CD4-positive, CD25-positive, alpha-beta regulatory T cell (primary cell): ENCODE measurements at regions not wholly inside any gene's neighbourhood (a gene's known extent, or its start where the extent isn't known, plus 50 kb on each side); places are given as distances from the start of the nearest gene placed in this dataset.

Experiments
- ATAC-seq, 2 donors: fragments of 150-1000 bp; cut with Tn5 transposase; one replicate each; pipeline ENCODE4 v1.10.0; 2021; ENCODE audit warnings: low read depth in 2 of 2, moderate number of reproducible peaks in 2 of 2, moderate library complexity in 1 of 2
- DNase-seq, 3 donors: peaks; one replicate each; pipeline versions ENCODE4 v3.0.0 to v3.0.0-alpha.2; 2012 to 2022; ENCODE audit warnings: mixed read lengths in 1 of 3
- H3K27ac ChIP-seq: one replicate; pipeline ENCODE4 v1.7.0; 2013; ENCODE audit warnings: mild to moderate bottlenecking, low read length; ENCODE audit not compliant: insufficient read depth, poor library complexity, severe bottlenecking
- H3K27me3 ChIP-seq: one replicate; pipeline ENCODE4 v1.7.0; 2013; ENCODE audit warnings: low read length; ENCODE audit not compliant: control insufficient read depth, insufficient read depth
- H3K36me3 ChIP-seq: one replicate; pipeline ENCODE4 v1.7.0; 2013; ENCODE audit warnings: mild to moderate bottlenecking, low read length, moderate library complexity; ENCODE audit not compliant: control insufficient read depth, insufficient read depth
- H3K4me1 ChIP-seq: 2 replicates; pipeline ENCODE4 v1.7.0; 2013; ENCODE audit warnings: mild to moderate bottlenecking, low read length; ENCODE audit not compliant: insufficient read depth, control insufficient read depth, poor library complexity, severe bottlenecking
- H3K4me3 ChIP-seq: one replicate; pipeline ENCODE4 v1.7.0; 2013; ENCODE audit warnings: low read depth, mild to moderate bottlenecking, low read length, moderate library complexity
- H3K9me3 ChIP-seq, 2 experiments: 1 replicate in 1 of 2; 2 replicates in 1 of 2; pipeline ENCODE4 v1.7.0; 2013; ENCODE audit warnings: low read length in 2 of 2, mild to moderate bottlenecking in 1 of 2, moderate library complexity in 1 of 2; ENCODE audit not compliant: control insufficient read depth in 2 of 2
- H3K27ac Mint-ChIP-seq, 3 donors: one replicate each; pipeline ENCODE4 v1.8.0; 2020 to 2022; ENCODE audit warnings: mild to moderate bottlenecking in 3 of 3, mixed read lengths in 3 of 3, moderate library complexity in 2 of 3
- H3K27me3 Mint-ChIP-seq: one replicate; pipeline ENCODE4 v1.8.0; 2022; ENCODE audit warnings: mild to moderate bottlenecking, mixed read lengths
- H3K36me3 Mint-ChIP-seq: one replicate; pipeline ENCODE4 v1.8.0; 2020; ENCODE audit warnings: mixed read lengths
- H3K4me1 Mint-ChIP-seq, 4 donors: one replicate each; pipeline ENCODE4 v1.8.0; 2020 to 2022; ENCODE audit warnings: mixed read lengths in 4 of 4, mild to moderate bottlenecking in 1 of 4
- H3K4me3 Mint-ChIP-seq, 4 donors: one replicate each; pipeline ENCODE4 v1.8.0; 2020 to 2022; ENCODE audit warnings: mild to moderate bottlenecking in 4 of 4, mixed read lengths in 4 of 4, moderate library complexity in 3 of 4
- H3K9me3 Mint-ChIP-seq, 7 donors: one replicate each; pipeline ENCODE4 v1.8.0; 2020 to 2022; ENCODE audit warnings: mixed read lengths in 7 of 7, mild to moderate bottlenecking in 3 of 7, moderate library complexity in 2 of 7

- Mint-ChIP-seq H3K9me3 (peaks cover 0 to 18% (median 2%) of the 10 kb centered on the region in 7 donors), H3K4me3 (no peak overlapping the region), H3K27me3 (no peaks in the 10 kb centered on the region), H3K27ac (no peak overlapping the region), H3K36me3 (no peaks in the 10 kb centered on the region), H3K4me1 (no peaks in the 10 kb centered on the region)
- Histone ChIP-seq H3K27me3 (no peaks in the 10 kb centered on the region), H3K4me3 (no peak overlapping the region), H3K36me3 (no peaks in the 10 kb centered on the region), H3K9me3 (no peaks in the 10 kb centered on the region), H3K27ac (no peak overlapping the region), H3K4me1 (no peaks in the 10 kb centered on the region)
- DNase-seq: no peak
- no peak for ATAC-seq
Measured at GRCh38 chr9:103617046-103617445, 477.1 kb upstream of the SMC2 start.

- Histone ChIP-seq H3K4me1 (no peaks in the 10 kb centered on the region), H3K27me3 (no peaks in the 10 kb centered on the region), H3K4me3 (no peak overlapping the region), H3K27ac (no peak overlapping the region), H3K9me3 (no peaks in the 10 kb centered on the region), H3K36me3 (no peaks in the 10 kb centered on the region)
- Mint-ChIP-seq H3K4me1 (no peaks in the 10 kb centered on the region), H3K36me3 (no peaks in the 10 kb centered on the region), H3K9me3 (peaks cover 0 to 10% (median 2%) of the 10 kb centered on the region in 7 donors), H3K27me3 (no peaks in the 10 kb centered on the region), H3K4me3 (no peak overlapping the region), H3K27ac (no peak overlapping the region)
- no peak for ATAC-seq
- no peak for DNase-seq
Measured at GRCh38 chr9:103625161-103625804, 468.8 kb upstream of the SMC2 start.

- H3K9me3 ChIP-seq: no peaks in the 10 kb centered on the region
- Mint-ChIP-seq H3K27me3 (no peaks in the 10 kb centered on the region), H3K4me3 (no peak overlapping the region), H3K27ac (no peak overlapping the region), H3K4me1 (no peaks in the 10 kb centered on the region), H3K9me3 (peaks cover 0 to 10% (median 2%) of the 10 kb centered on the region in 7 donors), H3K36me3 (no peaks in the 10 kb centered on the region)
- H3K27me3 ChIP-seq: no peaks in the 10 kb centered on the region
- no peak overlapping the region for H3K27ac ChIP-seq
- no peaks in the 10 kb centered on the region for H3K4me1 ChIP-seq
- ATAC-seq: no peak
- no peak for DNase-seq
- H3K36me3 ChIP-seq: no peaks in the 10 kb centered on the region
- no peak overlapping the region for H3K4me3 ChIP-seq
Measured at GRCh38 chr9:103627731-103628130, 466.4 kb upstream of the SMC2 start.

GRCh38 chr9:103649086-103649485 is 445.0 kb upstream of the SMC2 start:
- Mint-ChIP-seq H3K27me3 (no peaks in the 10 kb centered on the region), H3K4me1 (no peaks in the 10 kb centered on the region), H3K4me3 (no peak overlapping the region), H3K27ac (no peak overlapping the region), H3K9me3 (peaks cover 0 to 11% (median 3%) of the 10 kb centered on the region in 7 donors), H3K36me3 (no peaks in the 10 kb centered on the region)
- DNase-seq (no peak), ATAC-seq (no peak)
- H3K27me3 ChIP-seq: no peaks in the 10 kb centered on the region
- no peak overlapping the region for H3K27ac ChIP-seq
- no peaks in the 10 kb centered on the region for H3K4me1 ChIP-seq
- no peaks in the 10 kb centered on the region for H3K36me3 ChIP-seq
- H3K9me3 ChIP-seq: peaks cover 0 to 1% of the 10 kb centered on the region in 2 experiments
- H3K4me3 ChIP-seq: no peak overlapping the region

GRCh38 chr9:103658156-103658555 is 436.0 kb upstream of the SMC2 start:
- Histone ChIP-seq H3K27ac (no peak overlapping the region), H3K36me3 (no peaks in the 10 kb centered on the region), H3K4me1 (no peaks in the 10 kb centered on the region), H3K9me3 (peaks cover 0 to 12% of the 10 kb centered on the region in 2 experiments), H3K27me3 (no peaks in the 10 kb centered on the region), H3K4me3 (no peak overlapping the region)
- no peaks in the 10 kb centered on the region for H3K4me1 Mint-ChIP-seq
- ATAC-seq: no peak
- no peaks in the 10 kb centered on the region for H3K36me3 Mint-ChIP-seq
- H3K9me3 Mint-ChIP-seq: peaks cover 0 to 14% (median 8%) of the 10 kb centered on the region in 7 donors
- H3K27ac Mint-ChIP-seq: no peak overlapping the region
- DNase-seq: no peak
- no peak overlapping the region for H3K4me3 Mint-ChIP-seq
- H3K27me3 Mint-ChIP-seq: no peaks in the 10 kb centered on the region

- peaks cover 0 to 12% (median 8%) of the 10 kb centered on the region in 7 donors for H3K9me3 Mint-ChIP-seq
- ATAC-seq (no peak), DNase-seq (no peak)
- no peaks in the 10 kb centered on the region for H3K4me1 ChIP-seq
- no peaks in the 10 kb centered on the region for H3K36me3 ChIP-seq
- no peaks in the 10 kb centered on the region for H3K27me3 ChIP-seq
- no peak overlapping the region for H3K4me3 ChIP-seq
- H3K27ac Mint-ChIP-seq: no peak overlapping the region
- no peak overlapping the region for H3K27ac ChIP-seq
- H3K27me3 Mint-ChIP-seq: no peaks in the 10 kb centered on the region
- peaks cover 0 to 12% of the 10 kb centered on the region in 2 experiments for H3K9me3 ChIP-seq
- H3K4me3 Mint-ChIP-seq: no peak overlapping the region
- H3K4me1 Mint-ChIP-seq: no peaks in the 10 kb centered on the region
- H3K36me3 Mint-ChIP-seq: no peaks in the 10 kb centered on the region
Measured at GRCh38 chr9:103660830-103661229, 433.3 kb upstream of the SMC2 start.

- ATAC-seq: no peak
- Mint-ChIP-seq H3K9me3 (peaks cover 0 to 16% (median 5%) of the 10 kb centered on the region in 7 donors), H3K27me3 (no peaks in the 10 kb centered on the region), H3K27ac (no peak overlapping the region), H3K4me3 (no peak overlapping the region), H3K36me3 (no peaks in the 10 kb centered on the region), H3K4me1 (no peaks in the 10 kb centered on the region)
- no peak for DNase-seq
- no peaks in the 10 kb centered on the region for H3K36me3 ChIP-seq
- no peaks in the 10 kb centered on the region for H3K4me1 ChIP-seq
- H3K9me3 ChIP-seq: peaks cover 0 to 12% of the 10 kb centered on the region in 2 experiments
- no peaks in the 10 kb centered on the region for H3K27me3 ChIP-seq
- H3K27ac ChIP-seq: no peak overlapping the region
- no peak overlapping the region for H3K4me3 ChIP-seq
Measured at GRCh38 chr9:103661663-103662062, 432.4 kb upstream of the SMC2 start.

- Mint-ChIP-seq H3K27ac (no peak overlapping the region), H3K4me1 (no peaks in the 10 kb centered on the region)
- ATAC-seq: no peak
Measured at GRCh38 chr9:103669296-103669695, 424.8 kb upstream of the SMC2 start.

More at GRCh38 chr9:103669296-103669695, 424.8 kb upstream of the SMC2 start:
- Mint-ChIP-seq H3K9me3 (peaks cover 0 to 6% (median 0%) of the 10 kb centered on the region in 7 donors), H3K27me3 (no peaks in the 10 kb centered on the region), H3K36me3 (no peaks in the 10 kb centered on the region), H3K4me3 (no peak overlapping the region)
- Histone ChIP-seq H3K27me3 (no peaks in the 10 kb centered on the region), H3K4me3 (no peak overlapping the region), H3K9me3 (no peaks in the 10 kb centered on the region), H3K27ac (no peak overlapping the region), H3K36me3 (no peaks in the 10 kb centered on the region), H3K4me1 (no peaks in the 10 kb centered on the region)
- no peak for DNase-seq
